ENCODE measurements at regions not wholly inside any gene's neighbourhood (a gene's known extent, or its start where the extent isn't known, plus 50 kb on each side); places are given as distances from the start of the nearest gene placed in this dataset.
"Not testable (repeated sequence)": the region's sequence is repeated elsewhere in the genome, so short reads cannot be mapped to it uniquely, and the experiment has no call there.

GRCh38 chrX:16067886-16068515 is 55.4 kb upstream of the GRPR start:
- no peak for DNase-seq (ENCODE audit: low read depth)

- no peak for DNase-seq (ENCODE audit: low read depth)
Observed at GRCh38 chrX:16063921-16064320, 59.4 kb upstream of the GRPR start.

DNA sequence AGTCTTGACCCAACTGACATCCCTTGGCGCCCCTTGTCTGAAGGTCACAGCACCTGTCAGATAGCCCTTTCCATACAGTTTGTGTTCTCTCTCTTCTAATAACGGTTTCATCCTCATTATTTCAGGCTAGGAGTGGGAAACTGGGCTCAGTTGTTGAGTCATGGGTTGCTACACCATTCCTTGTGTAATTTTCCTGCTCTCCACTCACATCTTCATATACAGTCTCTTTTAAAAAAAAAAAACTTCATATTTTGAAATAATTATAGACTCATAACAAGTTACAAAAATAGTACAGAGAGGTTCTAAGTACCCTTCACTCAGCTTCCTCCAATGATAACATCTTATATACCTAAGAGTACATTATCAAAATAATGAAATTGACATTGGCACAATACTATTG is 60.2 kb upstream of the GRPR start:
- DNase-seq (ENCODE audit: low read depth) = no peak

- no peak for DNase-seq (ENCODE audit: low read depth)
Observed at GRCh38 chrX:16061296-16061695, 62.1 kb upstream of the GRPR start.

GRCh38 chrX:16060252-16060651 is 63.1 kb upstream of the GRPR start:
- DNase-seq (ENCODE audit: low read depth) = no peak

GRCh38 chrX:16049126-16049525 is 74.2 kb upstream of the GRPR start:
- not testable (repeated sequence) for DNase-seq (ENCODE audit: low read depth)

GRCh38 chrX:16042980-16043379 is 80.4 kb upstream of the GRPR start:
- DNase-seq (ENCODE audit: low read depth) = no peak

DNA sequence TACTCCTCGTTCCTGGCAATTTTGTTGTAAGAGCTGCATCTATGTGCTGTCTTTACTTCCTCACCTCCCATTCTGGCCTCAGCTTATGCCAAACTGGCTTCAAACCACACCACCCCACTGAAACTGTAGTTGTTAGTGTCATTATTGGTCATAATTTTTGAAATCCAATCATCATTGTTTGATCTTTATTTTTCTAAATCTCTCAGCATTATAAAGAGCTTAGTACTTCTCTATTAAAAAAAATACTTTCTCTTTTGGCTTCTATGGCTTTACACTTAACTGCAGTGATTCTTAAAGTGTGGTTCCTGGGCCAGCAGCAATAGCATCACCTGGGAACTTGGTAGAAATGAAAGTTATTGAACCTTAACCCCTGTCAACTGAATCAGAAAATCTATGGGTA is 83.5 kb upstream of the GRPR start:
- DNase-seq (ENCODE audit: low read depth) = no peak

GRCh38 chrX:16039363-16039762 is 84.0 kb upstream of the GRPR start:
- DNase-seq (ENCODE audit: low read depth) = no peak

GRCh38 chrX:16033331-16033730 is 90.0 kb upstream of the GRPR start:
- DNase-seq (ENCODE audit: low read depth) = no peak

GRCh38 chrX:16028576-16028975 is 94.8 kb upstream of the GRPR start:
- no peak for DNase-seq (ENCODE audit: low read depth)

GRCh38 chrX:16023790-16024734 is 99.3 kb upstream of the GRPR start:
- DNase-seq (ENCODE audit: low read depth) = no peak

- no peak for DNase-seq (ENCODE audit: low read depth)
Observed at GRCh38 chrX:16022580-16023200, 100.7 kb upstream of the GRPR start.

GRCh38 chrX:16018291-16018690 is 105.1 kb upstream of the GRPR start:
- DNase-seq (ENCODE audit: low read depth) = no peak

DNA sequence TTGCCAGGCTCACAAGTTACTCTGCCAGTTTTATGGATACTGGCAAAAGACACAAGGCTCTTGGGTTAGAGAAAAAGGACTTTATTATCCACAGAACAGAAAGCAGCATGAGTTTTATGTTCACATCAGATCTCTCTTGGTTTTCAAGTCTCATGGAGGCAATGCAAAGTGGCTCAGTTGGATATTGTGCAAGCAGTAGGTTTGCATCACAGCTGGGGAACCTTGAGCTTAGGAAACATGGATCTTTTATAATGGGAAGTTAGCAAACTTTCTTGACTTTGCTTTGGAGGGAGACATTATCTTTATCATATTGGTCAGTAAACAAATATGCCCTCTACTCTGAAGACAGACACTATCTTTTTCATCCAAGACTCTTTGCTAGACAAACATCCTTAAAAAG is 109.2 kb upstream of the GRPR start:
- DNase-seq (ENCODE audit: low read depth) = no peak

- DNase-seq (ENCODE audit: low read depth) = no peak
Observed at GRCh38 chrX:16012250-16012649, 111.1 kb upstream of the GRPR start.

GRCh38 chrX:16005917-16006316 is 117.4 kb upstream of the GRPR start:
- no peak for DNase-seq (ENCODE audit: low read depth)

- DNase-seq (ENCODE audit: low read depth) = no peak
Observed at GRCh38 chrX:16002185-16002584, 121.2 kb upstream of the GRPR start.

GRCh38 chrX:15998350-15998749 is 125.0 kb upstream of the GRPR start:
- DNase-seq (ENCODE audit: low read depth) = no peak

GRCh38 chrX:15989716-15990115 is 133.6 kb upstream of the GRPR start:
- DNase-seq (ENCODE audit: low read depth) = no peak

DNA sequence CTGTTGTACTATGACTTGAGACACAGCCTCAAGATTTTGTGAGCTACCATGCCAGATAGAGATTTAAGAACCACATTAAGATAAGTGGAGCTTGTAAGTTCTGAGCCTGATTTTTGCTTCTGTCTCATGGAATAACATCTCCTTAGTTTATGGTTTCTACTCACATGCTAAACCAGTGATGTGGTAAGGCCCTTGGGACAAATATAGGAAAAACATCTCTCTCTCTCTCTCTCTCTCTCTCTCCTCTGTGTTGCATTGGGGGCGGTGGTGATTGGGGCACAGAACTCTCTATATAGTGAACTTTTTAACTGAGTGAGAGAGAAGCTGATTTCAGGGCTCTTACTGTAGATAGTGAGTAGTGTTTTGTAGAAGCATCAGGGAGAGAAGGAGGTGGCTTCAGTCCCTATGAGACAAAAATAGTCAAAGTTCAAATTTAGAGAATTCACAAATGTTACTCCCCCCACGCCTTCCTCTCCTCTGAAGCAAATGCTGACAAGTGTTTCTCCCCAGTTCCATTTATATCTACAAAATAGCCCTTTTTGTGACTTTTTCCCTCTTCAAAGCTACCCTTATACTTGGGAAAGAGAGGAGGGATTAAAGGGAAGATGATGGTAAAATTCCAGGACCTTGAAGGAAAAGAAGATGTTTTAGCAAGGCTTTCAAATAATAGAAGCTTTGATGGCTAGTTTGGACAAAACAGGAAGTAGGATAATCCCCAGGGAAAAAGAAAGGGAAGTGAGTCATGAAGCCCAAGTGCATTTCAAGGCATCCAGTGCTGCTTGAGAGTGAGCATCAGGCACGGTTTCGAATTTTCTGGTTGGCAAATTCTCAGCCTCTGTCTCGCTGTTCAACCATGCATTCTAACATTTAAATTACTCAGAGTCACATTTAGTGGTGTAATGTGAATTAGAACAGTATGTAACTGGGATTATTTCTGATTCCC is 134.3 kb upstream of the AP1S2 start:
- DNase-seq (ENCODE audit: low read depth) = no peak

DNA sequence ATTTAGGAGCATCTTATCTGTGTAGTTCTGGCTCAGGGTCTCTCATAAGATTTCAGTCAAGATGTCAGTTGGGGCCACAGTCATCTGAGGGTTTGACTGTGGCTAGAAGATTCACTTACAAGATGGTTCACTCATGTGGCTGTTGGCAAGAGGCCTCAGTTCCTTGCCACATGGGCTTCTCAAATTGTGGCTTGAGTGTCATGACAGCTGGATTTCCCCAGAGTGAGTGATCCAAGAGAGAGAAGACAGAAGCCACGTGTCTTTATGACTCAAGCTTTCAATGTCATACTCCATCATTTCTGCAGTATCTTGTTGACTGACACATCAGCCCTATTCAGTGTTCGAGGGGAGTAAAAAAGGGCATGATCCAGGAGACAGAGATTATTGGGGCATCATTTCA is 131.3 kb upstream of the AP1S2 start:
- peak; percentile 2 for DNase-seq (ENCODE audit: low read depth)
